Glomerular endothelial cell (primary cell): ENCODE measurements at regions not wholly inside any gene's neighbourhood (a gene's known extent, or its start where the extent isn't known, plus 50 kb on each side); places are given as distances from the start of the nearest gene placed in this dataset.

Experiments
- DNase-seq: peaks from one replicate; pipeline ENCODE4 v3.0.0-alpha.2; 2011; ENCODE audit warnings: low read depth, low spot score; ENCODE audit errors: extremely low read depth

- no peak for DNase-seq
Observed at GRCh38 chr4:134393592-134393991, 192.0 kb upstream of the PABPC4L start.

DNA sequence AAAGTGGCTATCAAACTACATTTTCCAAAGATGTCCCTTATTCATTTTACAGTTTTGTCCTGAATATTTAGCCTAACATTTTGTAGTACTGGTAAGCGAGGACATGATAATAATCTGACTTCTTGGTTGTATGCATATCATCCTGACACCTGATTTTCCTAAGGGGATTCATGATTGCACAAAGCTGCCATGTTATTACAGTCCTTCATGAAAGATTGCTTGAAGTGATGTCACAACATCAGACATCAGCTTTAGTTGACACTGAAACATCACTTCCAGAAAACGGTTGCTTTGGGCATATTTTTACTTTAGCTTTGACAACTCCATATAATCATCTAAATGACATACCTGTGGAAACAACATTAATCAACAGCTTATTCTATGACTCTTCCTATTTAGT is 188.7 kb upstream of the PABPC4L start:
- no peak for DNase-seq

- no peak for DNase-seq
Observed at GRCh38 chr4:134388351-134388750, 186.8 kb upstream of the PABPC4L start.

GRCh38 chr4:134382478-134383227 is 181.1 kb upstream of the PABPC4L start:
- no peak for DNase-seq

- no peak for DNase-seq
Observed at GRCh38 chr4:134375775-134376174, 174.2 kb upstream of the PABPC4L start.

DNA sequence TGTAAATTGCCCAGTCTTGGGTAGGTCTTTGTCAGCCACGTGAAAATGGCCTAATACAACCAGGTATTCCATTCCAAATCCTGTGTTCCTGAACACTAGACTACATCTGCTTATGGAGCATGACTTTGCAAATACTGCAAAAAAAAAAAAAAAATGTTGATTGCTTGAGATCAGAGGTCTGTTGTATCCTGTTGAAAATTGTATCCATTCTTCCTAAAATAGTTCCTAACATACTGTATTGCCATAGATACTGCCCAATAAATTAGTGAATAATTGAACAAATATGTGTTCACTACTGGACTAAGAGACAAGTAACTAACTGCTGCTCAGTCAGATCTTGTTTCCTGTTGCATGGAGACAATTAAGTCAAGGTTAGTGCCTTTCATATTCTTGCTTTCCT is 164.3 kb upstream of the PABPC4L start:
- no peak for DNase-seq

- DNase-seq, result no peak
Observed at GRCh38 chr4:134364928-134365327, 163.3 kb upstream of the PABPC4L start.

DNA sequence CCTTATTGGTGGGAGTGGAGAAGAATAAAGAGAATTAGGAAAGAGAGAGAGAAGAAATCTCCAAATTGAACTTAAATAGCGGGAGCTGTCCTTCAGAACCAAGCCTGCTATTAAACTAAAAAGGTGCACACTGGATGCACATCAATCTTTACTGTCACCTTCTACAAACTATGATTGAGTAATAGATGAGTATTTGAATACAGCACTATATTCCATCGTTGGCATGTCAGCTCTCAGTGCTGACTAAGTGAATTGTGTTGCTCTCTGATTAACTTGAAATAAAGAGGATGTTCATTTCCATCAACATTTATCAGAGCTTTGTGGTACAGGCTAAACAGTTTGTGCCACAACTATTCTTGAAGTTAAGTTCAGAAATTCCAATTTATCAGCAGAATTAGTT is 143.7 kb upstream of the PABPC4L start:
- no peak for DNase-seq

DNA sequence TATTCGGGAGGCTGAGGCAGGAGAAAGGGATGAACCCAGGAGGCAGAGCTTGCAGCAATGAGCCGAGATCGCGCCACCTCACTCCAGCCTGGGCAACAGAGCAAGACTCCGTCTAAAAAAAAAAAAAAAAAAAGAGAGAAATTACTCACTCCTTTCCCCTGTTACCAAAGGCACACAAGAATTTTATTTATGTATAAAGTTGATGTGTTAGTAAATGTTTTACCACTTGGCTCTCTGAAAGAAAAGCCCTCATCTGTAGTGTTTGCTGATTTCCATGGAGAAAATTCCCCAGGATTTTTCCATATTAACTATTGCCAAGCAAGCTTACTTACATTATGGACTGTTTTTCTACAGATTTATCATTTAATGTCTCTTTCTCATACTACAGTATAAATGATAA is 142.1 kb upstream of the PABPC4L start:
- DNase-seq, result no peak

- no peak for DNase-seq
Observed at GRCh38 chr4:134343081-134343480, 141.5 kb upstream of the PABPC4L start.

DNA sequence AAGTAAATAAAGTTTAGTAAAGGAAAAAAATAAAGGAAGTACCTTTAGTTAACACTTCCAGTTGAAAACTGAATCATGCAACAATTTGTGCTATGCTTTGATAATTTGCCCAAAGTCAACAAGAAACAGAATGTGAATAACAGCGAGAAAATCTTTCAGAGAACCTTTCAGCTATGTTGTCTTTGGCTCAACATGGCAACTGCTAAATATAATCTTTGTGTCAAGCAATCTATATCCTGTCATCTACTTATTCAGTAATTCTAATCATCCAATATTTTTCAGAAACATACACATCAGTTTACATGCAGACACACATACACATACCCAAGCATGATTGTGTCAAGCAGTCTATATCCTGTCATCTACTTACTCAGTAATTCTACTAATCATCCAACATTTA is 136.0 kb upstream of the PABPC4L start:
- no peak for DNase-seq

DNA sequence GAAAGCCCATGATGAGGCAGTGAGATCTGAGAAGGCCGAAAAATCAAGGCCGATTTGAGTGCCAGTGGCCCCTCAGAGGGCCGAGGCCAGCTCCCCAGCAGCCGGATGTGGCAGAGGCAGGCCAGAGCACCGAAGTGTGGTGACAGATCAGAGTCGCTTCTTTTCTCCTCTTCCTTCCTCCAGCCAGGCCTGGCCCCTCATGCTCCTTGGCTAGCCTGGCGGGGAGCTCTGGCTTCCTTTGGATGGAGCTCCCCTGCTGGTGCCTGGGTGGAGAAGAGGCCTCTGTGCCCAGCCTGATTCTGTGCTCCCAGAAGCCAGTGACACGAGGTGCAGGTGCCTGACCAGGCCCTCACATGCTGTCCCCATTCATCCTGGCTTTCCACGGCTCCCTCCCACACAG is 127.2 kb upstream of the PABPC4L start:
- no peak for DNase-seq

- DNase-seq, result no peak
Observed at GRCh38 chr4:134327274-134328122, 125.9 kb upstream of the PABPC4L start.

GRCh38 chr4:134326866-134327265 is 125.3 kb upstream of the PABPC4L start:
- no peak for DNase-seq

- DNase-seq, result no peak
Observed at GRCh38 chr4:134324179-134324578, 122.6 kb upstream of the PABPC4L start.

DNA sequence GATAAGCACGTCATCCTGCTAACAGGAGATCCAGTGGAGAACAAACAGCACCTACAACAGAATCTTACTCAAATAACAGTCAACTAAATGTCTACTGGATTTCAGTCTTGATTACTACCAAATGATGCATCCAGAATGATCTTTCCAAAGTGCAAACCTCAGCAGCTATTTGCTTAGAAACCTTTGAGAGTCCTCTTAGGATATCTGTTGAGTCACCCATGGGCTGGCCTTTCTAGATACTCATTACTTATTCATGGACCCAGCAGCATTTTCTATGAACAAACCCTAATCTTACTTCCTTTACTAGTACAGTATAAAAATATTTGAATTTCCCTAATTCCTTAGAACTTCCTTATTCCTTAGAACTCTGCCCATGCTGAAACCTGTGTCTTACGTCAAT is 118.5 kb upstream of the PABPC4L start:
- DNase-seq, result no peak

DNA sequence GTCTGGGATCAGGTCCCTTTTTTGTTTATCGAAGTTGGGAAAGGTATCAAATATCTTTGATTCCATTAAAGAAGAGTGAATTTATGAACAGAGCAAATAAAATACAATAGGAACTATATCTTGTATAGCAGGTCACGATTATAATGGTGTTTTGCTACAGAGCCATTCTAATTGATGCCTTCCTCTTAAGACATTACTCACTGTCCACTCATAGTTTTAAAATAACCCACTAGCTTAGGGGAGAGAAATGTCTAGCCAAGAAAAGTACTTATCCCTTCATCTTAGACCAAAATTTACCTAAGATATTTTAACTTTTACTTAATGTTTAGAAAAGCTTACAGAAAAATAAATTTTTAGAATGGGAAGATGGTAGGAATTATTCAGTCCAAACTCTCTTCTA is 112.0 kb upstream of the PABPC4L start:
- DNase-seq, result no peak

- DNase-seq, result no peak
Observed at GRCh38 chr4:134309715-134310114, 108.1 kb upstream of the PABPC4L start.

DNA sequence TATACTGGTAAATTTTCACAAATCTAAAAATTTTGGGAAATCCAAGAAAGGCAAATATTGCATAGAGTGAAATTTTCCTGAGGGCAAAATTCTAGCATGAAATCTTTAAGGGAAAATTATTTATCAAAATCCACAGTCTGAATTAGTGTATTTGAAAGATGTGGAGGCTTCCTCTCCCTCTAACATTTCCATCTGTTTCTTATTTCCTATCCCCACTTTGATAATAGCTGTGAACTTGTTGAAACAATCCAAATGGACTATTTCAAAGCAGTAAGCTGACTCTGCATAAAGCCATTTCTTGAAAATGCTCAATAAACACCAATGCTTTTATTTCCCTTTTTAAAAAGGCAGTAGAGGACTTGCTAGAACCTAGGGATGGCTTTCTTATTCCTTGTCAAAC is 107.3 kb upstream of the PABPC4L start:
- DNase-seq, result no peak

DNA sequence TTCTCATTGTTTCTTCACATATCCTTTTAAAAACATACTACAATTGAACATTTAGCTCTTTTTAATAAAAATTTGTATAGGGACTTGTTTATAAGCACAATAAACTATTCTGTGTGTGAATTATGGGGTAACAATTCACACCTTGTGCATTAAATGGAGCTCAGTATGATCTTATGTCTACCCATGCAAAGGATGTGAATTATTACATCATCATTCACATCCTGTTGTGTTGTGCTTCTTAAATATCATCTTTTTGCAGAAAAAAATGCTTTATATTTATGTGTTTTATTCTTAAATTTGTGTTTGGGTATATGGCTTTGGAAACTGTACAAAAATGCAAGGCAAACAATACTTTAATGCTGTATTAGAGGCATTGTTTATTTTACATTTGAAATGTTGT is 96.7 kb upstream of the PABPC4L start:
- no peak for DNase-seq

GRCh38 chr4:134297765-134298164 is 96.2 kb upstream of the PABPC4L start:
- no peak for DNase-seq

GRCh38 chr4:134282680-134283079 is 81.1 kb upstream of the PABPC4L start:
- DNase-seq, result no peak
